RWPE1 (cell line): ENCODE measurements at regions not wholly inside any gene's neighbourhood (a gene's known extent, or its start where the extent isn't known, plus 50 kb on each side); places are given as distances from the start of the nearest gene placed in this dataset.

ENCODE experiments used
- CTCF ChIA-PET: fragments of 350-600 bp; sonication (Branson Sonifier 250); formaldehyde crosslinking; extraction: SDS; loops from one replicate; lab custom pipeline; 2021; lab: Yijun Ruan, JAX
- POLR2A ChIA-PET: fragments of 400-600 bp; formaldehyde crosslinking; extraction: SDS; loops from one replicate; lab custom pipeline; 2020; ENCODE audit warnings: antibody characterized with exemption; ENCODE audit not compliant: low non-redundant PET; lab: Yijun Ruan, JAX
- DNase-seq: peaks from one replicate; pipeline ENCODE4 v3.0.0; 2012; ENCODE audit warnings: low spot score
- H3K27ac ChIP-seq: fragments of 450-650 bp; 2 replicates; pipeline ENCODE4 v1.5.1; 2017
- CTCF ChIP-seq: fragments of 450-650 bp; conservative IDR thresholded peaks from 2 replicates; pipeline ENCODE4 v1.5.1; 2017; ENCODE audit warnings: low read depth, mild to moderate bottlenecking

DNA sequence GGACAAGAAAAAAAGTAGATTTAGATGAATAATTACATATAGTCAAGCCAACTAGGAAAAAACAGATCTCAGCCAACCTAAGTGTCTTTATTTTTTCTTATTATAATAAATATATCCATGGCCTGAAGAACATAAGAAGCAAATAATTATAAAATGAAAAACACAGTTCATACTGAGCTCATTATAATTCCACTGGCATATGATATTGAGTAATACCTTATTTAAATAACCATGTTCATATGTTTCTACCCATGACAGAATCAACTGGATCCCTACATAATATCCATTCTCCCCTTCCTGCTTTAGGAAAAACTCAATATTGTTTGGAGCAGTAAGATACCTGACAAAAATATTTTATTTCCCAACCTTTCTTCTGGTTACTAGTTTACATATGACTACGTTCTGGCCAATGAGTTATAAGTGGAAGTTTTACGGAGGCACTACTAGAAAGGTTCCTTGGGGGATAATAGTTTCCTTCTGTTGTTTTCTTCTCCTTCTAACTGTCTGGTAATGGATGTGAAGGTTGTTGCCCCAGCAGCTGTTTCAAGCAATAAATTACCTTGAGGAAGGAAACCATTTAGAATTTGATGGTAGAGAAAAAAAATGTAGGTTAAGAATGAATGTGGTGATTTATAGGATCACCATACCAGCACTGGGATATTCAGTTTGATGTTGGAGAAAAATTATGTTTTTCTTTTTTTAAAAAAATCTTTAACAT lies 184.1 kb upstream of the MBNL1 start:
- ChIA-PET POLR2A (no interaction called here), CTCF (interaction anchor here (0.6 kb wide), 1 partner anchor 11 kb away, joined by 3 read pairs; no protein-coding TSS in a partner anchor)
- DNase-seq = no peak
- TF ChIP-seq CTCF = no peak
- H3K27ac ChIP-seq = no peak overlapping the region

- CTCF ChIA-PET = no interaction called here
- POLR2A ChIA-PET = no interaction called here
- TF ChIP-seq CTCF = no peak
- no peak for DNase-seq
- H3K27ac ChIP-seq = no peak overlapping the region
These were observed 181.6 kb upstream of the MBNL1 start for GRCh38 chr3:152087153-152087552.

DNA sequence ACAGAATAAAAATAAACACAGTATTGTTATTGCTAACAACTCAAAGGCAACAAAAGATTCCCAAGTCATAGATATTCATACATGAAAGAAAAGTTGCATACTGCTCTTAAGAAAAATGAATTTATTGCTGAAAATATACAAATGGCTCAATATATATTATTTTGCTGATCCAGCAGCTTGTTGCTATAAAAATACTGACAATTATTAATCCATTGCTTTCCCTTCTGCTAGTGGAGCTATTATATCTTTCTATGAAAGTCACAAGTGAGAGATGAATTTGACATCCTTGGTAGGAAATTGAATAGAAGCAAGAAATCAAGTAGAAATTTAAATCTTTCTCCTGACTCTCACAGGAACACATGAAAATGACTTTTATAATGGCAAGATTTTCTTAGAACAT lies 179.2 kb upstream of the MBNL1 start:
- CTCF ChIA-PET = interaction anchor here (0.6 kb wide), 1 partner anchor 30 kb away, joined by 4 read pairs; no protein-coding TSS in a partner anchor
- TF ChIP-seq CTCF = no peak
- POLR2A ChIA-PET = no interaction called here
- H3K27ac ChIP-seq = no peak overlapping the region
- no peak for DNase-seq

DNA sequence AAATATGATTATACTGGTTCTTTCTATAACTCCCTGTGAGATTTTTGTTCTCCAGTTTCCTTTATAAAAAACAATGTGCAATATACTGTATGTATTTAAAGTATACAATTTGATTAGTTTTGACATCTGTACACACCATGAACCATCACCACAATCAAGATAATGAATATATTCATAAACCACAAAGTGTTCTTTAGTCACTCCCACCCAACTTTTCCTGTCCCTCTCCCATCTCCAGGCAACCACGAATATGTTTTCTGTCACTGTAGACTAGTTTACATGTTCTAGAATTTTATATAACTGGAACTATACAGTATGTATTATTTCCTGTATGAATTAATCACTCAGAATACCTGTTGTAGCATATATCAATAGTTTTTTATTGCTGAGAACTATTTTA lies 177.0 kb upstream of the MBNL1 start:
- ChIA-PET CTCF (interaction anchor here (1.0 kb wide), 1 partner anchor 11 kb away, joined by 3 read pairs; no protein-coding TSS in a partner anchor), POLR2A (no interaction called here)
- no peak for TF ChIP-seq CTCF
- DNase-seq = no peak
- no peak overlapping the region for H3K27ac ChIP-seq

- no peak for TF ChIP-seq CTCF
- ChIA-PET CTCF (no interaction called here), POLR2A (no interaction called here)
- DNase-seq = no peak
- H3K27ac ChIP-seq = no peak overlapping the region
These were observed 174.8 kb upstream of the MBNL1 start for GRCh38 chr3:152093901-152094300.

GRCh38 chr3:152094406-152094805 lies 174.3 kb upstream of the MBNL1 start:
- no peak overlapping the region for H3K27ac ChIP-seq
- ChIA-PET CTCF (no interaction called here), POLR2A (no interaction called here)
- no peak for TF ChIP-seq CTCF
- DNase-seq = no peak
